Sigmoid colon (tissue), 4 donors: ENCODE measurements at regions not wholly inside any gene's neighbourhood (a gene's known extent, or its start where the extent isn't known, plus 50 kb on each side); places are given as distances from the start of the nearest gene placed in this dataset.

Source experiments
- CTCF ChIP-seq, 4 experiments: fragments of 450-650 bp in 3 of 4; fragments of 200-600 bp in 1 of 4; IDR thresholded peaks; one replicate each; pipeline ENCODE4 v1.5.1; 2016 to 2019; ENCODE audit warnings: antibody characterized with exemption in 4 of 4, mild to moderate bottlenecking in 3 of 4, moderate library complexity in 2 of 4
- POLR2AphosphoS5 ChIP-seq, 4 donors: sonication (generic); formaldehyde crosslinking; IDR thresholded peaks; one replicate each; pipeline ENCODE4 v1.6.1; 2017; ENCODE audit warnings: antibody characterized with exemption in 4 of 4

- no peak for TF ChIP-seq CTCF (IDR thresholded peaks at IDR 0.05)
- no peak for TF ChIP-seq POLR2AphosphoS5 (IDR thresholded peaks at IDR 0.05)
Observed at GRCh38 chr5:86807046-86808031, 189.6 kb downstream of the COX7C start.
